ENCODE measurements at regions not wholly inside any gene's neighbourhood (a gene's known extent, or its start where the extent isn't known, plus 50 kb on each side); places are given as distances from the start of the nearest gene placed in this dataset.

GRCh38 chr4:24637173-24637572 is 52.8 kb upstream of the DHX15 start:
- DNase-seq (ENCODE audit: low read depth in 2 of 2) = no peak

DNA sequence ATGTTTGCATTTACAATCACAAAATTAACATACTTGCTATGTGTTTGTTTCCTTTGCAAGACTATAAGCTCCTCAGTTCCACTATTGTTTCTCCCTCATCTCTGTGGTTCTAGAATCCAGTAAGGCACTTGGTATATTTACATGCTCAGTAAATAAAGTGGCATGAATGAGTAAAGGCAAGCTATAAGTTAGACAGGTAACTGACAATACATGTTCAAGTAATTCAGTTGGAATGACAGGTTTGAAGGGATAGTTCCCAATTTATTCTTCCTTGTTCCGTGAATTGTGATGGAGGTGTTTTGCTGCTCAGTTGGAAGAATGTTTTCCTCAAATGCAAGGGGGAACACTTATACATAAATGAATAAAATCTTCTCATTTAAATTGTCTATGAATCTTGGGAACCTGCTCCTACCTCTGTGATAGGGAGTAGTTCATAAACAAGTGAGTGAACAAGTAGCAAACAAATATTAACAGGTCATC is 54.1 kb upstream of the DHX15 start:
- no peak for DNase-seq (ENCODE audit: low read depth in 2 of 2)

DNA sequence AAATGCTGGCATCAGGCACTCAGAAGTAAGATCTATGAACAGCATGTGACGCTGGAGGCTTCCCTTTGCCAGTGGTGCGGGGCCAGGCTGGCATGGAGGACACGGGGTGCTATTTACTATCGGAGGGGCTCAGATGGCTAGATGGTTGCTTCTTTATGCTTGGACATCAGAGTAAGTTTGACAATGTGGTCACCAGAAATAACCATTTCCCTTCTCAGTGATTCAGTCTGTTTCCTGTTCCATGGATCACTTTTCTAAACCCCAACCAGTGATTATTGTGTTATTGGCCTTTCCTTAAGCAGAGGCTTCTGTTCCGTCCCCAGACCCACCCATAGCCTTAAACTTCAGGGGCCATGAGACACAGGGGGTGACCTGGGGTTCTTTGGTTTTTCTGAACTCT is 55.4 kb upstream of the DHX15 start:
- DNase-seq (ENCODE audit: low read depth in 2 of 2) = no peak

DNA sequence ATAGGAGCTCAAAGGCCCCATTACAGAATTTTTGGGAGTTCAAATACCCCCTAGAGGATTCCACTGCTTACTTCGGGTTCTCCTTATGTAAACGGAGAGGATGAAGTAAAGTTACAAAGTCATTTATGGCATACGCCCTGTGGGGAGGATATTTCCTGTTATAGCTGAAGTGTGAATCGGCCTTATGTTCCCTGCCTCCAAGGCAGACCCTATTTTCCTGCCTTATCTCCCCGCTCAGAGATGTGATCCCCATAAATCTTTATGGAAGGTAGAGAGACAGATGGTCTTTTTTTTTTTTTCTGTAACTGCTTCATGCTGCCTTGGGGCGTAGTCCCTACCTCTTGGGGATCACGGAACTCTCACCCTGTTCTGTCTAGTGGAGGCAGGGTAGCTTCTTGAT is 56.0 kb upstream of the DHX15 start:
- DNase-seq (ENCODE audit: low read depth in 2 of 2) = no peak

GRCh38 chr4:24642981-24643547 is 58.7 kb upstream of the DHX15 start:
- DNase-seq (ENCODE audit: low read depth in 2 of 2) = no peak

DNA sequence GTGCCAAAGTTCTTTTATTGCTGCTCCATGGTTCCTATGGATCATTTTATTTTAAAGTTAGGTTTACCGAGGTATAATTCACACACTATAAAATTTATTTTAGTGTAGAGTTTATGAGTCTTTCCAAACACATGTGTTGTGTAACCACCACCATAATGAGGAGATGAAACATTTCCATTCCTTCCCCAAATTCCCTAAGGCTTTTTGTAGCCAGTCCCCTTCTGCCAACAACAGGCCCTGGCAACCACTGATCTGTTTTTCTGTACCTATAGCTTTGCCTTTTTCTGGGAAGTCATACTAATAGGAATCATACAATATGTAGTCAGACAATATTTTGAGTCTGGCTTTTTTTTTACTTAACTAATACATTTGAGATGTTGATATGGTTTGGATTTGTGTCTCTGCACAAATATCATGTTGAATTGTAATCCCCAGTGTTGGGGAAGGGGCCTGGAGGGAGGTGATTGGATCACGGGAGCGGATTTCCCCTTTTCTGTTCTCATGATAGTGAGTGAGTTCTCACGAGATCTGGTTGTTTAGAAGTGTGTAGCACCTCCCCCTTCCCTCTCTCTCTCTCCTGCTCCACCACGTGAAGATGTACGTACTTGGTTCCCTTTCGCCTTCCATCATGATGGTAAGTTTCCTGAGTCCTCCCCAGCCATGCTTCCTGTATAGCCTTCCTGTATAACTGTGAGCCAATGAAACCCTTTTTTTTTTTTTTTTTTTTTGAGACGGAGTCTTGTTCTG is 59.6 kb upstream of the DHX15 start:
- no peak for DNase-seq (ENCODE audit: low read depth in 2 of 2)

GRCh38 chr4:24644983-24645764 is 60.8 kb upstream of the DHX15 start:
- no peak for DNase-seq (ENCODE audit: low read depth in 2 of 2)

DNA sequence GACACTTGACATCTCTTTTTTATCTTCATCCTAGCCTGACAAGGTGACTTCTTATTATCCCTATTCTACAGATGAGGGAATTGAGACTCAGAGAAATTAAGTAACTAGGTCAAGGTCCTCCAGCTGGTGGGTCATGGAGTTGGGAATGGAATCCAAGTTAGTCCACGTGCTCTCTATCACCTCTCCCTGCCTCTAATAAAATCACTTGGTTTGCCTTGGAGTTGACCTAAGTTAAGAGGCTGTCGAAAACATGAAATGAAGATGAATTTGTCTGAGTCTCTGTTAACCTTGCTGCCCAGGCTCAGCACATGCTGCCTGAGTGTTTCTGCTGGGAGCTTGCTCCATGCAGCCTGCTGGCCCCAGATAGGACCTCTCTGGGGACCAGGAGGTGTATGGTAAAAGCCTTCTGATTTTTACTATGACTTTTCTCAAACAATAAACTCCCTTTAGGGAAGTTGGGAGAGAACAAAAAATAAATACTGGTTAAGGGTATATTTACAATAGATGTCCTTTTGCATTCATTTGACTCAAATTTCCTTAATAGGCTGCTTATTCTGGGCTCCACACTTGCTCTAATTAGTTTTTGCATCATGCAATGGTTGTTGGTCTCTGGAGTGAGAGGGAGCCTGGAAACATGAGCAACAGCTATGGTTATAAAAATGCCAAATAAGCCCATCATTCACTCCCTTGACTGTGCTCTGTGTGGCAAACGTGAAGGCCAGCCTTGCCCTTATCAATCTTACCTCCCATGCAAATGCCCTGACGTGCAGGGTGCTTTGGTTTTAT is 61.6 kb upstream of the DHX15 start:
- no peak for DNase-seq (ENCODE audit: low read depth in 2 of 2)

DNA sequence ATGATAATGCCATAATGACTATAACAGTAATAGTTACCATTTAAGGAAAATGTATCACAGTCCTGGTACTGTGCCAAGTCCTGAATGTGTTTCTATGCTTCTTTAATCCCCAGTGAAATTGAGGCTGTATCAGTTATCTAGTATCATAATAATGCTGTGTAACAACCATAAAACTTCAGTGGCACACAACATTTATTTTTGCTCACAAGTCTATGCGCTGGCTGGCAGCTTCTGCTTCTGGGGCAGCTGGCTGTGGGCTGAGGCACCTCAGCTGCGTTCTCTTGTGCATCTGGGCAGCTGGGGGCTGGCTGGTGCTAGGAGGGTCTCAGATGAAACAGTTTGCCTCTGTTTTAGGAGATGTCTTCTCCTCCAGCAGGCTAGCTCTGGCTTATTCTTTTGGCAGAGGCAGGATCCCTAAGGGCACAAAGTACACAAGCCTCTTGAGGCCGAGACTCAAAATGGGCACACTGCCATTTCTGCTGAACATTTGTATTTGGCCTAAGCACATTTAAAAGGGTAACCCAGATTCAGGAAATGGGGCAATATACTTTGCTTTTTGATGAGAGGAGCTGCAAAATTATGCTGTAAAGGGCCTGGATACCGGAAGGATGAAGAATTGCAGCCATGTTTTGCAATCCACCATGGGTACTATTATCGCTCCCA is 62.6 kb upstream of the DHX15 start:
- DNase-seq (ENCODE audit: low read depth in 2 of 2) = no peak

- no peak for DNase-seq (ENCODE audit: low read depth in 2 of 2)
Observed at GRCh38 chr4:24650849-24651640, 66.7 kb upstream of the DHX15 start.

- DNase-seq (ENCODE audit: low read depth in 2 of 2) = no peak
Observed at GRCh38 chr4:24655326-24655725, 71.0 kb upstream of the DHX15 start.

- DNase-seq (ENCODE audit: low read depth in 2 of 2) = no peak
Observed at GRCh38 chr4:24655971-24656370, 71.6 kb upstream of the DHX15 start.

DNA sequence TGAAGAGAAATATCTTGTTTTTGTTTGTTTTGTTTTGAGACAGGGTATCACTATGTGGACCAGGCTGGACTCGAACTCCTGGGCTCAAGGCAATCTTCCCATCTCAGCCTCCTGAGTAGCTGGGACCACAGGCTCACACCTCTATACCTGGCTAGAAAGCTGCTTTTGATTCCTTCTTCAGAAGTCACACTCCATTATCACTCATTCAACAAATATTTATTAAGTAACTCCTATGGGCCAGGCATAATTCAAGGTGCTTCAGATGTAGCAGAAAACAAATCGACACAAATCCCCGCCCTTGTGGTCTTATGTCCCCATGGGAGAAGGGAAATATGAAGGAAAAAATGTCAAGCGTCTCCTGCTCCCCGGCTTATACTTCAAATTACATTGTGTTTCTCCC is 72.6 kb upstream of the DHX15 start:
- no peak for DNase-seq (ENCODE audit: low read depth in 2 of 2)

DNA sequence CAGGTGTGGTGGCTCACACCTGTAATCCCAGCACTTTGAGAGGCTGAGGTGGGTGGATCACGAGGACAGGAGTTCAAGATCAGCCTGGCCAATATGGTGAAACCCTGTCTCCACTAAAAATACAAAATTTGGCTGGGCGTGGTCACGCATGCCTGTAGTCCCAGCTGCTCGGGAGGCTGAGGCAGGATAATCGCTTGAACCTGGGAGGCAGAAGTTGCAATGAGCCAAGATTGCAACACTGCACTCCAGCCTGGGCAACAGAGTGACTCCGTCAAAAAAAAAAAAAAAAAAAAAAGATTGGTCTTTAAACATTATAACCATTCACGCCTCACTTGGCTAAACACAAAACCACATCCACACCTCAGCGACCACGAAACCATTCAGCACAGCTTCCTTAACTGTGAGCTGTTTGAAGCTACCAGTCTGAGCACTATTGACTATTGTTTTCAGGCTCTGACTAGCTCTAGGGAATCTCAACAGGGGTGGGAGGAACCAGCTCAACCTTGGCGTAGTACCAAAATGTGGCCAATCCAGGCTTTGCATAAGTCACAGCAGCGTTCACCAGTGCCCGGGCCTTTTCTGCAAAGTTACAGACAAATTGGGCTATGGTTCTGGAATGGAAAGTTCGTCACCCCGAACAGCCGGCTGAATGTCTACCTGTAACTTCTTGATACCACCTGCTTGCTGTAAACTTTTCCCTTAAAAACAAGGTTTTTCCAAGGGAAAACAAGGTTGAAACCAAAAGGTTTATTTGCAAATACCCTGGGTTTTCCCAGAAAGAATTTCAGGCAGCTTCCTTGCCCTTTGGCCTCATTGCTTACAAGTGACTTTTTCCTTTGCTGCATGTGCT is 73.6 kb upstream of the DHX15 start:
- no peak for DNase-seq (ENCODE audit: low read depth in 2 of 2)

- DNase-seq (ENCODE audit: low read depth in 2 of 2) = no peak
Observed at GRCh38 chr4:24659241-24659961, 75.0 kb upstream of the DHX15 start.

DNA sequence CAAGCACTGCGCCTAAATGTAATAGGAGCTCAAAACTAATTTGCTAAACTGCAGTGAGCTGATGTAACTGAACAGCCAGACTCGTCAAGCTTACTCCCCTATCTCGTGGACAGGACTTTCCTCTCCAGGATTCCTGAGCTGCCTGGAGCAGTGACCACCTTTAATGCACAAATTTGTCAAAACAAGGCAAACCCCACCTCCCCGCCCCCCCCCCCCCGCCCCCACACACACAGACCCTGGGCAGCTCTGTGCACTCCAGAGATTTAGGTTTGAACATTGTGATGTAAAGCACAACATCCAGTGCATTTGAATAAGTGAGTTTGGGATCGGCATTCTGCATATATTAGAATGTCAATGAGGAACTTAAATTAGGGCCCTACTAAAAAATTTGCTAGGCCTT is 77.7 kb upstream of the DHX15 start:
- DNase-seq (ENCODE audit: low read depth in 2 of 2) = no peak

DNA sequence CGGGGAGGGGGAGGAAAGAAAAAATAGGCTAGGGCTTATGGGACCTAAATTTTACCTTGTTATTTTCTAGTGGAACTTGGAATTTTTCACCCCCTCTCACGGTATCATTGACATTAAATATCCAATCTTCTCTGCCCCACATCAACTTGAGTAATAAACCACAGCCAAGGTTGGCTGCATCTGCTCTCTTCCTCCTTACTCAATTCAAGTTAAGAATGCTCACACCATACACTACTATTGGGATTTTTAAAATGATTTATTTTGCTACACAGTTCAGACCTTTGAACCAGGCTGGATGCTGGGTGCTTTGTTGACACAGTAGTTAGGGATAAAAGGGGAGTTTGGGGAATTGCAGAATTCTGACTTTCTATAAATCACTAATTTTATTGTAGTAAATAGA is 78.2 kb upstream of the DHX15 start:
- no peak for DNase-seq (ENCODE audit: low read depth in 2 of 2)

- no peak for DNase-seq (ENCODE audit: low read depth in 2 of 2)
Observed at GRCh38 chr4:24664956-24665355, 80.6 kb upstream of the DHX15 start.

DNA sequence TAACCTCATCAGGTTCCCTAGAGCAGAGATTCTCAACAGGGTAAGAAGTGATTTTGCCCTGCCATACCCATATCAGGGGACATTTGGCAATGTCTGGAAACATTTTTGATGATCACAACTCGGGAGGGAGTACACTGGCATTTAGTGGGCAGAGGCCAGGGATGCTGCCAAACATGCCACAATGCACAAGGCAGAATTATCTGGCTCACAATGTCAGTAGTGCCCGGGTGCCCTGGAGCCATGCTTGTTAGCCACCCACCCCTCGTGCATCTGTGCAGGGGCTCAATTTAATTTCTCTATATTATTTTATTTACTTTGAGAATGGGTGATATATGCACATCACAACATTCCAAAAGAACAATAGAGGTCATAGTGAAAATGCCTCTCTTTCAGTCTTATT is 82.0 kb upstream of the DHX15 start:
- no peak for DNase-seq (ENCODE audit: low read depth in 2 of 2)

Data from stimulated activated CD4-positive, alpha-beta T cell treated with anti-CD3 and anti-CD28 coated beads, Interleukin-12 subunit alpha, Interleukin-12 subunit beta, amount 100 ng/mL, for 24 hours (primary cell).